K562 (cell line): ENCODE measurements at regions not wholly inside any gene's neighbourhood (a gene's known extent, or its start where the extent isn't known, plus 50 kb on each side); places are given as distances from the start of the nearest gene placed in this dataset.

Experiments used
- ATAC-seq: fragments of 200-7000 bp; cut with Tn5 transposase; 3 replicates; pipeline ENCODE4 v1.9.1; 2020; ENCODE audit warnings: moderate library complexity
- BruUV-seq: library from RNA; stranded (reverse); fragments of 400-500 nt; replicated peaks from 2 replicates; lab custom pipeline; 2021; lab: Mats Ljungman, UMichigan
- CTCF ChIA-PET: fragments of 300-600 bp; formaldehyde crosslinking; extraction: SDS; loops from one replicate; lab custom pipeline; 2021; ENCODE audit warnings: low intra/inter-chr PET ratio; lab: Yijun Ruan, JAX
- POLR2A ChIA-PET: fragments of 300-600, 350-650 bp; sonication (Branson Sonifier 250); formaldehyde crosslinking; extraction: SDS; loops from one replicate; lab custom pipeline; 2021; ENCODE audit warnings: antibody characterized with exemption, inconsistent platforms; lab: Yijun Ruan, JAX
- DNase-seq, 4 experiments: peaks; one replicate each; pipeline versions ENCODE4 v3.0.0 to v3.0.0-alpha.2; 2011 to 2018; ENCODE audit warnings: low spot score in 3 of 4, mixed read lengths in 3 of 4; ENCODE audit errors: extremely low read depth in 1 of 4
- FAIRE-seq: peaks from 2 replicates; lab custom pipeline; 2011; peaks lifted over from hg19 to GRCh38; lab: Jason Lieb, UNC
- H2AFZ ChIP-seq: 2 replicates; pipeline ENCODE4 v1.6.0; 2011; ENCODE audit warnings: low read depth, low read length, control low read depth, inconsistent platforms
- H3K27ac ChIP-seq: fragments of 200-600 bp; 3 replicates; pipeline ENCODE4 v1.8.0; 2011; ENCODE audit warnings: low read depth, mild to moderate bottlenecking, control low read depth, inconsistent platforms, low read length, moderate library complexity, mixed read lengths; ENCODE audit errors: extremely low read depth
- H3K27me3 ChIP-seq, 2 experiments: fragments of 300-600 bp in 1 of 2; 2 replicates in 1 of 2; 3 replicates in 1 of 2; pipeline versions ENCODE4 v1.6.0 to v1.8.0; 2011; ENCODE audit warnings: inconsistent platforms in 2 of 2, low read length in 2 of 2, mild to moderate bottlenecking in 1 of 2, mixed read lengths in 1 of 2, moderate library complexity in 1 of 2; ENCODE audit not compliant: control insufficient read depth in 2 of 2, insufficient read depth in 2 of 2
- H3K36me3 ChIP-seq: fragments of 300-600 bp; 3 replicates; pipeline ENCODE4 v1.8.0; 2011; ENCODE audit warnings: mild to moderate bottlenecking, low read length, inconsistent platforms; ENCODE audit not compliant: control insufficient read depth, insufficient read depth
- H3K4me1 ChIP-seq, 2 experiments: fragments of 200-600 bp in 1 of 2; replicated peaks in 1 of 2; 2 replicates in 1 of 2; 3 replicates in 1 of 2; pipeline versions ENCODE4 v1.5.1 to v1.8.0; 2011; ENCODE audit warnings: inconsistent platforms in 2 of 2, low read length in 2 of 2, mild to moderate bottlenecking in 1 of 2, mixed read lengths in 1 of 2, moderate library complexity in 1 of 2; ENCODE audit not compliant: control insufficient read depth in 2 of 2, insufficient read depth in 2 of 2
- H3K4me2 ChIP-seq: 2 replicates; pipeline ENCODE4 v1.6.1; 2011; ENCODE audit warnings: low read length, control low read depth, inconsistent platforms, mixed read lengths; ENCODE audit not compliant: insufficient read depth
- H3K4me3 ChIP-seq: fragments of 200-600 bp; sonication (generic), shearing (Covaris generic); 2 replicates; pipeline ENCODE4 v1.5.1; 2016; ENCODE audit warnings: control low read depth, inconsistent platforms
- H3K79me2 ChIP-seq: fragments of 200-600 bp; 3 replicates; pipeline ENCODE4 v1.8.0; 2011; ENCODE audit warnings: low read length, inconsistent platforms; ENCODE audit not compliant: control insufficient read depth, insufficient read depth
- H3K9ac ChIP-seq, 2 experiments: 2 replicates each; pipeline versions ENCODE4 v1.6.0 to v1.6.1; 2011; ENCODE audit warnings: low read depth in 2 of 2, low read length in 2 of 2, control low read depth in 1 of 2, inconsistent platforms in 1 of 2, mild to moderate bottlenecking in 1 of 2, mixed read lengths in 1 of 2; ENCODE audit not compliant: insufficient read depth in 1 of 2
- H3K9me1 ChIP-seq: one replicate; pipeline ENCODE4 v1.6.0; 2011; ENCODE audit warnings: inconsistent platforms, mild to moderate bottlenecking, low read length, moderate library complexity; ENCODE audit not compliant: control insufficient read depth, insufficient read depth
- H3K9me3 ChIP-seq: replicated peaks from 2 replicates; pipeline ENCODE4 v1.5.1; 2011; ENCODE audit warnings: low read depth, low read length, inconsistent platforms; ENCODE audit not compliant: control insufficient read depth, insufficient read depth
- H4K20me1 ChIP-seq: replicated peaks from 2 replicates; pipeline ENCODE4 v1.6.1; 2011; ENCODE audit warnings: low read length, inconsistent platforms, mixed read lengths; ENCODE audit not compliant: control insufficient read depth, insufficient read depth
- ARID4B ChIP-seq: sonication (generic); formaldehyde crosslinking; IDR thresholded peaks from 2 replicates; pipeline ENCODE4 v1.8.0; 2022; ENCODE audit warnings: mild to moderate bottlenecking, missing genetic modification reagents
- ARNT ChIP-seq, 2 experiments: fragments of 450-650 bp; IDR thresholded peaks; 2 replicates each; pipeline ENCODE4 v1.6.1; 2016; ENCODE audit warnings: mild to moderate bottlenecking in 1 of 2
- CC2D1A ChIP-seq: fragments of 450-650 bp; IDR thresholded peaks from 2 replicates; pipeline ENCODE4 v1.6.1; 2017; ENCODE audit warnings: mild to moderate bottlenecking
- CTCFL ChIP-seq: IDR thresholded peaks from 2 replicates; pipeline ENCODE4 v1.6.1; 2011; ENCODE audit warnings: borderline replicate concordance, low read depth, mild to moderate bottlenecking, moderate library complexity, low read length; ENCODE audit not compliant: insufficient read depth, poor library complexity, severe bottlenecking
- MEF2D ChIP-seq: conservative IDR thresholded peaks from 2 replicates; pipeline ENCODE4 v1.6.1; 2016; ENCODE audit warnings: low read depth, missing genetic modification characterization, missing compliant biosample characterization
- NR2C1 ChIP-seq, 2 experiments: fragments of 450-650 bp; IDR thresholded peaks; 2 replicates each; pipeline ENCODE4 v1.6.1; 2017; ENCODE audit warnings: mild to moderate bottlenecking in 2 of 2, antibody characterized with exemption in 1 of 2, inconsistent platforms in 1 of 2, missing compliant biosample characterization in 1 of 2, missing genetic modification characterization in 1 of 2
- RHOXF2B ChIP-seq: fragments of 250-450 bp; sonication (Bioruptor Pico); conservative IDR thresholded peaks from 2 replicates; pipeline ENCODE4 v1.5.1; 2021
- RNF2 ChIP-seq: sonication (generic); IDR thresholded peaks from 2 replicates; pipeline ENCODE4 v1.6.1; 2016
- SETDB1 ChIP-seq: IDR thresholded peaks from one replicate; pipeline ENCODE4 v1.6.1; 2012; ENCODE audit warnings: low read length, control low read depth, inconsistent platforms
- SIN3B ChIP-seq: fragments of 450-650 bp; IDR thresholded peaks from 2 replicates; pipeline ENCODE4 v1.6.1; 2017; ENCODE audit warnings: low read depth, mild to moderate bottlenecking, moderate library complexity
- TOE1 ChIP-seq, 2 experiments: fragments of 450-650 bp in 1 of 2; sonication (generic) in 1 of 2; formaldehyde crosslinking in 1 of 2; IDR thresholded peaks; 2 replicates each; pipeline versions ENCODE4 v1.7.1 to v1.8.0; 2016 to 2022; ENCODE audit warnings: borderline replicate concordance in 2 of 2, mild to moderate bottlenecking in 2 of 2, antibody characterized with exemption in 1 of 2, inconsistent platforms in 1 of 2, low read depth in 1 of 2, missing genetic modification reagents in 1 of 2, moderate library complexity in 1 of 2
- ZBTB49 ChIP-seq: sonication (generic); formaldehyde crosslinking; IDR thresholded peaks from 2 replicates; pipeline ENCODE4 v1.8.0; 2022; ENCODE audit warnings: missing genetic modification reagents, mild to moderate bottlenecking, borderline replicate concordance
- ZNF197 ChIP-seq: fragments of 200-800 bp; sonication (Bioruptor generic); IDR thresholded peaks from 2 replicates; pipeline ENCODE4 v1.6.1; 2016; ENCODE audit warnings: low read depth, missing genetic modification characterization, missing compliant biosample characterization
- in situ Hi-C: fragments of 300-500 bp; cut with MboI; formaldehyde crosslinking; loops from 4 replicates; pipeline ENCODE4 v1.15.0; 2018; ENCODE audit warnings: inconsistent platforms, mixed read lengths
- intact Hi-C: fragments of 100-400 bp; cut with micrococcal nuclease; formaldehyde crosslinking; loops from 2 replicates; pipeline ENCODE4 v1.14.2; 2022

GRCh38 chrX:148185631-148186030 lies 204.5 kb downstream of the FMR1NB start:
- Histone ChIP-seq H3K36me3 (no peaks in the 10 kb centered on the region), H2AFZ (no peak overlapping the region), H3K27me3 (no peaks in the 10 kb centered on the region), H4K20me1 (no peaks in the 10 kb centered on the region), H3K9me1 (no peaks in the 10 kb centered on the region), H3K79me2 (no peaks in the 10 kb centered on the region), H3K4me1 (no peaks in the 10 kb centered on the region), H3K4me2 (no peak overlapping the region), H3K9ac (no peak overlapping the region), H3K4me3 (no peak overlapping the region), H3K27ac (no peak overlapping the region), H3K9me3 (no peaks in the 10 kb centered on the region)
- DNase-seq (no peak), FAIRE-seq (no peak), ATAC-seq (no peak)
- ChIA-PET CTCF (no interaction called here), POLR2A (no interaction called here)
- no TSS peak for BruUV-seq
- in situ Hi-C loops = no loop called here
- intact Hi-C loops = no loop called here
- TF ChIP-seq ARNT (IDR thresholded peaks at IDR 0.05) (no peak), RNF2 (no peak), RHOXF2B (CRISPR knock-in tag) (no peak), ZBTB49 (CRISPR knock-in tag) (no peak), CC2D1A (no peak), MEF2D (tag) (no peak), TOE1 (IDR thresholded peaks at IDR 0.05; ENCODE audit: borderline replicate concordance) (no peak), TOE1 (CRISPR knock-in tag; IDR thresholded peaks at IDR 0.05; ENCODE audit: borderline replicate concordance, low read depth) (no peak), ARID4B (no peak), CTCFL (no peak), SIN3B (no peak), NR2C1 (IDR thresholded peaks at IDR 0.05) (no peak), NR2C1 (tag; IDR thresholded peaks at IDR 0.05) (no peak), ZNF197 (CRISPR knock-in tag) (no peak), SETDB1 (no peak)
